NB4 (cell line): ENCODE measurements at regions not wholly inside any gene's neighbourhood (a gene's known extent, or its start where the extent isn't known, plus 50 kb on each side); places are given as distances from the start of the nearest gene placed in this dataset.

Source experiments
- CTCF ChIP-seq: IDR thresholded peaks from one replicate; pipeline ENCODE4 v1.5.1; 2012; ENCODE audit warnings: low read depth, low read length
- MAX ChIP-seq: IDR thresholded peaks from 2 replicates; pipeline ENCODE4 v1.6.1; 2011; ENCODE audit warnings: low read depth, low read length
- MYC ChIP-seq: IDR thresholded peaks from 2 replicates; pipeline ENCODE4 v1.6.1; 2011; ENCODE audit warnings: low read depth, low read length
- POLR2A ChIP-seq: IDR thresholded peaks from 2 replicates; pipeline ENCODE4 v1.6.1; 2011; ENCODE audit warnings: mild to moderate bottlenecking; ENCODE audit not compliant: insufficient read length; ENCODE audit errors: extremely low read depth

GRCh38 chr2:41109744-41110143 is 657.9 kb upstream of the SLC8A1 start:
- TF ChIP-seq POLR2A (no peak), MAX (no peak), CTCF (no peak), MYC (no peak)
